Spleen (tissue), 7 donors: ENCODE measurements at regions not wholly inside any gene's neighbourhood (a gene's known extent, or its start where the extent isn't known, plus 50 kb on each side); places are given as distances from the start of the nearest gene placed in this dataset.
"Not testable (repeated sequence)": the region's sequence is repeated elsewhere in the genome, so short reads cannot be mapped to it uniquely, and the experiment has no call there.

Source experiments
- CTCF ChIP-seq, 11 experiments: fragments of 200-600 bp in 7 of 11; fragments of 450-650 bp in 4 of 11; sonication (generic) in 4 of 11; IDR thresholded peaks in 8 of 11; conservative IDR thresholded peaks in 3 of 11; 1 replicate in 7 of 11; 2 replicates in 4 of 11; pipeline versions ENCODE4 v1.4.0 to v1.8.0; 2016 to 2021; ENCODE audit warnings: antibody characterized with exemption in 11 of 11, inconsistent platforms in 4 of 11, mild to moderate bottlenecking in 1 of 11
- POLR2A ChIP-seq, 3 donors: fragments of 450-650 bp; IDR thresholded peaks; one replicate each; pipeline ENCODE4 v1.5.1; 2017; ENCODE audit warnings: antibody characterized with exemption in 3 of 3, mild to moderate bottlenecking in 1 of 3
- POLR2AphosphoS5 ChIP-seq, 3 donors: sonication (generic); formaldehyde crosslinking; IDR thresholded peaks; one replicate each; pipeline ENCODE4 v1.5.1; 2017; ENCODE audit warnings: antibody characterized with exemption in 3 of 3
- donor health status: DM: no; HTN: no; CAD: no; lungs with moderate emphysema.
- donor health status: DM: no; HTN: no; CAD: no.
- donor health status: DM: no; HTN: no; CAD: no.

GRCh38 chr20:26010942-26011276, 314.3 kb upstream of the ZNF337 start:
- not testable (repeated sequence) for TF ChIP-seq CTCF (IDR thresholded peaks at IDR 0.05 in 8 of 11, conservative IDR thresholded peaks at IDR 0.05 in 3 of 11); POLR2AphosphoS5 (IDR thresholded peaks at IDR 0.05); POLR2A (IDR thresholded peaks at IDR 0.05)
